ENCODE measurements at regions not wholly inside any gene's neighbourhood (a gene's known extent, or its start where the extent isn't known, plus 50 kb on each side); places are given as distances from the start of the nearest gene placed in this dataset.

DNA sequence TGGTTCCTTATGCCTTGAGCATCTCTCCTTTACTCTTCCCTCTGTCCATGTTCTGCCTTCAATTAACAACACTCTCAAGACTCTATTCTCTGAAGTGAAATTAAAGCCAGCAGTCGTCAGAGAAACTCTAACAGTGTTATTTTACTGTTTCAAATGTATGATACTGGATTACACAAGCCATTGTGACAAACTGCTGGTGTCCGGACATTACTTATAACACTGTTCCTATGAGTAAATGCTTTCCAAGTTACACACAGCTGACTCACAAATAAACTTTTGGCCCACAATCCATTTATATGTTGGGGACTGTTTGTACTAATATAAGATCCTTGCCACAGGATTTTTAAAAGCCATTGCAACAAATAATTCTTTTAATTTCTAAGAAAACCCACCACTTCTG is 63.2 kb upstream of the GHR start:
- no peak overlapping the region for H3K9ac ChIP-seq (replicated peaks; ENCODE audit: extremely low read depth, insufficient read depth, low read length)
- TF ChIP-seq, protein P1, sequence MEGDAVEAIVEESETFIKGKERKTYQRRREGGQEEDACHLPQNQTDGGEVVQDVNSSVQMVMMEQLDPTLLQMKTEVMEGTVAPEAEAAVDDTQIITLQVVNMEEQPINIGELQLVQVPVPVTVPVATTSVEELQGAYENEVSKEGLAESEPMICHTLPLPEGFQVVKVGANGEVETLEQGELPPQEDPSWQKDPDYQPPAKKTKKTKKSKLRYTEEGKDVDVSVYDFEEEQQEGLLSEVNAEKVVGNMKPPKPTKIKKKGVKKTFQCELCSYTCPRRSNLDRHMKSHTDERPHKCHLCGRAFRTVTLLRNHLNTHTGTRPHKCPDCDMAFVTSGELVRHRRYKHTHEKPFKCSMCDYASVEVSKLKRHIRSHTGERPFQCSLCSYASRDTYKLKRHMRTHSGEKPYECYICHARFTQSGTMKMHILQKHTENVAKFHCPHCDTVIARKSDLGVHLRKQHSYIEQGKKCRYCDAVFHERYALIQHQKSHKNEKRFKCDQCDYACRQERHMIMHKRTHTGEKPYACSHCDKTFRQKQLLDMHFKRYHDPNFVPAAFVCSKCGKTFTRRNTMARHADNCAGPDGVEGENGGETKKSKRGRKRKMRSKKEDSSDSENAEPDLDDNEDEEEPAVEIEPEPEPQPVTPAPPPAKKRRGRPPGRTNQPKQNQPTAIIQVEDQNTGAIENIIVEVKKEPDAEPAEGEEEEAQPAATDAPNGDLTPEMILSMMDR (IDR thresholded peaks at IDR 0.05; ENCODE audit: extremely low read depth in 1 of 2, insufficient read depth in 1 of 2, low read depth in 1 of 2, low read length in 2 of 2), result no peak
- no peak for TF ChIP-seq EZH2 (IDR thresholded peaks at IDR 0.05; ENCODE audit: borderline replicate concordance, low read depth, low read length, severe bottlenecking)
- H3K27me3 ChIP-seq (ENCODE audit: control insufficient read depth in 2 of 2, insufficient read depth in 2 of 2, low read length in 2 of 2), result no peaks in the 10 kb centered on the region
- intact Hi-C loops (cut with micrococcal nuclease) (no loop called here), dilution Hi-C loops (cut with MboI; ENCODE audit: extremely low pct_ligation_motif_present, low sequenced_read_pairs) (no loop called here)
- H3K79me2 ChIP-seq (ENCODE audit: control insufficient read depth, insufficient read depth, low read length), result no peaks in the 10 kb centered on the region
- POLR2A ChIA-PET, result no interaction called here
- DNase-seq (ENCODE audit: low read depth, low spot score) (peak; percentile 9), FAIRE-seq (no peak)
- CTCF ChIA-PET, result no interaction called here
- H3K9me1 ChIP-seq (replicated peaks; ENCODE audit: control insufficient read depth, extremely low read depth, insufficient read depth, low read length), result no peaks in the 10 kb centered on the region
- H3K27ac ChIP-seq (ENCODE audit: insufficient read depth, low read depth, low read length), result no peak overlapping the region
- no peaks in the 10 kb centered on the region for H3K9me3 ChIP-seq (replicated peaks; ENCODE audit: control insufficient read depth, insufficient read depth, low read length)
- no TSS peak for BruUV-seq (replicated peaks)
- no peak overlapping the region for H2AFZ ChIP-seq (ENCODE audit: low read depth, low read length)
- H3K36me3 ChIP-seq (ENCODE audit: control insufficient read depth in 2 of 2, extremely low read depth in 1 of 2, insufficient read depth in 2 of 2, low read length in 2 of 2), result no peaks in the 10 kb centered on the region
- H3K4me2 ChIP-seq (ENCODE audit: insufficient read depth, low read length), result no peak overlapping the region
- H4K20me1 ChIP-seq (replicated peaks; ENCODE audit: control insufficient read depth, extremely low read depth, insufficient read depth, low read length), result no peaks in the 10 kb centered on the region
- H3K4me1 ChIP-seq (ENCODE audit: control insufficient read depth, extremely low read depth, insufficient read depth, low read length), result peaks cover 5% of the 10 kb centered on the region
- no peak overlapping the region for H3K4me3 ChIP-seq (replicated peaks in 1 of 3; ENCODE audit: insufficient read depth in 1 of 3, low read depth in 1 of 3, low read length in 3 of 3)

DNA sequence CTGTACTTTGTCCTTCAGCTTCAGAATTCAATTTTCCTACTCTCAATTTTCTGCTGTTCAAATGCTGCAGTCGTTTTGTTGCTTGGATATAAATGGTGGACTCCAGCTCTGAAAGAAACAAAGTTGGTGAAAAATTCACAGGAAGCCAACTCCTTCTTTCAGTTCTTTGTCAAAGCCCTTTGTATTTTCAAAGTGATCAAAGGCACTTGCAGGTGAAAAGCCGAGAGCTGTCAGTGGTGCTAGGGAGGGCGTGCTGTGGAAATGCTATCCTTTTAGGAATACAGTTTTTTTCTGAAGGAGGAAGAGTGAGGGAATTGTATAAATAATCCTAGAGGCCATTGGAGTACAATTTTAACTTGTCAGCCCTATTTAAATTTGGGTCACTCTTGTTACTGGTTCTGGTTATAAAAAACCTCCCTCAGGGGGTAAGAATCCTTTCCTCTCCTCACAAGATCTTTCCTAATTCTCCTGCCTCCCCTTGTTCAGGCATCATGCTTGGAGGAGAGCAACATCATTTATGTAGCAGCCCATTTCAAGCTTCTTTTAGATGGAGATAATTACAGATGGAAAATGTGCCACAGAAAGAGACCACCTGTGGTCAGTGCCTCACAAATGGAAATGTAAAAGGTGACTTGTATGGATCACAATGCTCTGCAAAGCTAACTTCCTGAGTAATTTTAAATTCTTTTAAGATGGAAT is 62.5 kb upstream of the GHR start:
- Histone ChIP-seq H2AFZ (ENCODE audit: low read depth, low read length) (no peak overlapping the region), H3K9me1 (replicated peaks; ENCODE audit: control insufficient read depth, extremely low read depth, insufficient read depth, low read length) (no peaks in the 10 kb centered on the region), H3K4me3 (replicated peaks in 1 of 3; ENCODE audit: insufficient read depth in 1 of 3, low read depth in 1 of 3, low read length in 3 of 3) (no peak overlapping the region), H4K20me1 (replicated peaks; ENCODE audit: control insufficient read depth, extremely low read depth, insufficient read depth, low read length) (no peaks in the 10 kb centered on the region), H3K27me3 (ENCODE audit: control insufficient read depth in 2 of 2, insufficient read depth in 2 of 2, low read length in 2 of 2) (no peaks in the 10 kb centered on the region), H3K79me2 (ENCODE audit: control insufficient read depth, insufficient read depth, low read length) (no peaks in the 10 kb centered on the region), H3K4me1 (ENCODE audit: control insufficient read depth, extremely low read depth, insufficient read depth, low read length) (peaks cover 5% of the 10 kb centered on the region), H3K27ac (ENCODE audit: insufficient read depth, low read depth, low read length) (no peak overlapping the region), H3K36me3 (ENCODE audit: control insufficient read depth in 2 of 2, extremely low read depth in 1 of 2, insufficient read depth in 2 of 2, low read length in 2 of 2) (no peaks in the 10 kb centered on the region), H3K4me2 (ENCODE audit: insufficient read depth, low read length) (no peak overlapping the region), H3K9ac (replicated peaks; ENCODE audit: extremely low read depth, insufficient read depth, low read length) (no peak overlapping the region), H3K9me3 (replicated peaks; ENCODE audit: control insufficient read depth, insufficient read depth, low read length) (no peaks in the 10 kb centered on the region)
- FAIRE-seq (no peak), DNase-seq (ENCODE audit: low read depth, low spot score) (no peak)
- intact Hi-C loops (cut with micrococcal nuclease) (no loop called here), dilution Hi-C loops (cut with MboI; ENCODE audit: extremely low pct_ligation_motif_present, low sequenced_read_pairs) (no loop called here)
- POLR2A ChIA-PET, result no interaction called here
- CTCF ChIA-PET, result interaction anchor here (0.6 kb wide), 1 partner anchor 75 kb away, joined by 3 read pairs; no protein-coding TSS in a partner anchor
- no TSS peak for BruUV-seq (replicated peaks)
- TF ChIP-seq, protein P2, sequence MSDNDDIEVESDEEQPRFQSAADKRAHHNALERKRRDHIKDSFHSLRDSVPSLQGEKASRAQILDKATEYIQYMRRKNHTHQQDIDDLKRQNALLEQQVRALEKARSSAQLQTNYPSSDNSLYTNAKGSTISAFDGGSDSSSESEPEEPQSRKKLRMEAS (IDR thresholded peaks at IDR 0.05; ENCODE audit: insufficient read depth, insufficient read length), result no peak
- no peak for TF ChIP-seq JUN (IDR thresholded peaks at IDR 0.05; ENCODE audit: borderline replicate concordance, insufficient read depth, insufficient read length, low read depth)
- no peak for TF ChIP-seq MYC (IDR thresholded peaks at IDR 0.05; ENCODE audit: low read depth, low read length)
- TF ChIP-seq, protein P1 (IDR thresholded peaks at IDR 0.05; ENCODE audit: extremely low read depth in 1 of 2, insufficient read depth in 1 of 2, low read depth in 1 of 2, low read length in 2 of 2), result no peak
- TF ChIP-seq GATA2 (IDR thresholded peaks at IDR 0.05; ENCODE audit: insufficient read depth, insufficient read length, low read depth, low read length), result no peak
- TF ChIP-seq POLR2AphosphoS5 (IDR thresholded peaks at IDR 0.05; ENCODE audit: insufficient read depth, low read depth, low read length), result no peak
- TF ChIP-seq EZH2 (IDR thresholded peaks at IDR 0.05; ENCODE audit: borderline replicate concordance, low read depth, low read length, severe bottlenecking), result no peak
- no peak for TF ChIP-seq FOS (IDR thresholded peaks at IDR 0.05; ENCODE audit: borderline replicate concordance, insufficient read depth, low read length)
- no peak for TF ChIP-seq POLR2A (IDR thresholded peaks at IDR 0.05; ENCODE audit: low read depth, low read length)

Measured in endothelial cell of umbilical vein (primary cell).